Neural cell (in vitro differentiated cells): ENCODE measurements at regions not wholly inside any gene's neighbourhood (a gene's known extent, or its start where the extent isn't known, plus 50 kb on each side); places are given as distances from the start of the nearest gene placed in this dataset.

Experiments
- H2AFZ ChIP-seq: fragments of 200-600, 300-800 bp; sonication (generic), shearing (Covaris generic); 2 replicates; pipeline ENCODE4 v1.6.0; 2014; ENCODE audit warnings: low read depth, mild to moderate bottlenecking, antibody characterized with exemption, low read length, moderate library complexity
- H3F3A ChIP-seq: fragments of 200-600 bp; shearing (Covaris generic); 2 replicates; pipeline ENCODE4 v1.6.1; 2016; ENCODE audit warnings: mild to moderate bottlenecking, moderate library complexity, mixed read lengths, antibody characterized with exemption, low read length; ENCODE audit not compliant: insufficient read depth, poor library complexity, severe bottlenecking
- H3K27ac ChIP-seq: fragments of 200-600, 300-800 bp; sonication (generic), shearing (Covaris generic); 2 replicates; pipeline ENCODE4 v1.5.1; 2014; ENCODE audit warnings: mild to moderate bottlenecking, low read length, moderate library complexity
- H3K27me3 ChIP-seq: fragments of 300-800, 200-600 bp; sonication (generic), shearing (Covaris generic); 2 replicates; pipeline ENCODE4 v1.6.0; 2014; ENCODE audit warnings: mild to moderate bottlenecking, low read depth, low read length, moderate library complexity; ENCODE audit not compliant: insufficient read depth
- H3K36me3 ChIP-seq: fragments of 300-800, 200-600 bp; sonication (generic), shearing (Covaris generic); 2 replicates; pipeline ENCODE4 v1.5.1; 2014; ENCODE audit warnings: mild to moderate bottlenecking, antibody characterized with exemption, low read length, moderate library complexity; ENCODE audit not compliant: insufficient read depth
- H3K4me2 ChIP-seq: fragments of 300-800, 200-600 bp; sonication (generic), shearing (Covaris generic); 2 replicates; pipeline ENCODE4 v1.6.0; 2014; ENCODE audit warnings: mild to moderate bottlenecking, low read length
- H3K4me3 ChIP-seq: fragments of 300-800, 200-600 bp; sonication (generic), shearing (Covaris generic); 2 replicates; pipeline ENCODE4 v1.5.1; 2014; ENCODE audit warnings: mild to moderate bottlenecking, low read length, moderate library complexity
- H3K79me2 ChIP-seq: fragments of 200-600 bp; shearing (Covaris generic); replicated peaks from 2 replicates; pipeline ENCODE4 v1.6.0; 2014; ENCODE audit warnings: mild to moderate bottlenecking, low read length, moderate library complexity; ENCODE audit not compliant: insufficient read depth
- H3K9ac ChIP-seq: fragments of 300-800, 200-600 bp; sonication (generic), shearing (Covaris generic); 2 replicates; pipeline ENCODE4 v1.6.1; 2016; ENCODE audit warnings: mild to moderate bottlenecking, low read length, mixed read lengths
- H3K9me2 ChIP-seq: fragments of 200-600 bp; shearing (Covaris generic); 2 replicates; pipeline ENCODE4 v1.6.1; 2016; ENCODE audit warnings: mild to moderate bottlenecking, low read length, mixed read lengths; ENCODE audit not compliant: insufficient read depth
- H3K9me3 ChIP-seq: fragments of 200-600, 300-800 bp; sonication (generic), shearing (Covaris generic); 2 replicates; pipeline ENCODE4 v1.6.1; 2016; ENCODE audit warnings: mild to moderate bottlenecking, mixed run types, low read length, moderate library complexity, mixed read lengths
- H4K20me1 ChIP-seq: fragments of 200-600 bp; shearing (Covaris generic); 2 replicates; pipeline ENCODE4 v1.6.1; 2016; ENCODE audit warnings: mild to moderate bottlenecking, mixed run types; ENCODE audit not compliant: insufficient read depth
- EP300 ChIP-seq: fragments of 450-650 bp; conservative IDR thresholded peaks from 2 replicates; pipeline ENCODE4 v1.6.1; 2014; ENCODE audit warnings: antibody characterized with exemption, mild to moderate bottlenecking, moderate library complexity; ENCODE audit not compliant: poor library complexity, severe bottlenecking
- EZH2 ChIP-seq: fragments of 200-600, 300-800 bp; shearing (Covaris generic), sonication (generic); IDR thresholded peaks from 2 replicates; pipeline ENCODE4 v1.6.1; 2014; ENCODE audit warnings: antibody characterized with exemption, low read length, borderline replicate concordance, mild to moderate bottlenecking; ENCODE audit not compliant: insufficient read depth, poor library complexity, severe bottlenecking
- MXI1 ChIP-seq: fragments of 450-650 bp; conservative IDR thresholded peaks from 2 replicates; pipeline ENCODE4 v1.6.1; 2014; ENCODE audit warnings: antibody characterized with exemption, mild to moderate bottlenecking; ENCODE audit not compliant: poor library complexity, severe bottlenecking
- POLR2AphosphoS5 ChIP-seq: IDR thresholded peaks from 2 replicates; pipeline ENCODE4 v1.6.1; 2012
- RAD21 ChIP-seq: fragments of 450-650 bp; conservative IDR thresholded peaks from 2 replicates; pipeline ENCODE4 v1.6.1; 2014; ENCODE audit warnings: antibody characterized with exemption, mild to moderate bottlenecking, moderate library complexity
- SMC3 ChIP-seq: fragments of 450-650 bp; conservative IDR thresholded peaks from 2 replicates; pipeline ENCODE4 v1.6.1; 2014; ENCODE audit warnings: antibody characterized with exemption, mild to moderate bottlenecking, moderate library complexity; ENCODE audit not compliant: poor library complexity
- TAF1 ChIP-seq: IDR thresholded peaks from 2 replicates; pipeline ENCODE4 v1.6.1; 2012; ENCODE audit warnings: low read depth
- TF ChIP-seq, protein P1 (sequence below): IDR thresholded peaks from 2 replicates; pipeline ENCODE4 v1.6.1; 2012; ENCODE audit warnings: borderline replicate concordance
- TF ChIP-seq, protein P2 (sequence below): fragments of 450-650 bp; IDR thresholded peaks from 2 replicates; pipeline ENCODE4 v1.5.1; 2014; ENCODE audit warnings: antibody characterized with exemption, mild to moderate bottlenecking, moderate library complexity; ENCODE audit not compliant: poor library complexity, severe bottlenecking

DNA sequence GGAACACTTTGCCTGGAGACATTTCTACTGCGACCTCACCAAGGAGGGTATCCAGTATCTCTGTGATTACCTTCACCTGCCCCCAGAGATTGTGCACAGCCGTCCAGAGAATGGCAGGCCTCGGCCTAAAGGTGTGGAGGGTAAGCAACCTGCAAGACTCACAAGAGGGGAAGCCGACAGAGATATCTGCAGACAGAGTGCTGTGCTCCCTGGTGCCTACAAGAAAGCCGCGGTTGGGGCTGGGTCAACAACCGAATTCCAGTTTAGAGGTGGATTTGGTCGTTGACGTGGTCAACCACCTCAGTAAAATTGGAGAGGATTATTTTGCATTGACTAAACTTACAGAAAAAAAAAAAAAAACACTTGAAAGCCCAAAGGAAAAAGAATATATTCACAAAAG is 107.8 kb upstream of the ISL1 start:
- no peak overlapping the region for H2AFZ ChIP-seq
- no peaks in the 10 kb centered on the region for H3K79me2 ChIP-seq
- H3K27ac ChIP-seq, result no peak overlapping the region
- H4K20me1 ChIP-seq, result no peaks in the 10 kb centered on the region
- no peak overlapping the region for H3K4me3 ChIP-seq
- no peaks in the 10 kb centered on the region for H3K27me3 ChIP-seq
- TF ChIP-seq POLR2AphosphoS5, result no peak
- TF ChIP-seq TAF1, result no peak
- no peak for TF ChIP-seq EZH2
- TF ChIP-seq, protein P1, sequence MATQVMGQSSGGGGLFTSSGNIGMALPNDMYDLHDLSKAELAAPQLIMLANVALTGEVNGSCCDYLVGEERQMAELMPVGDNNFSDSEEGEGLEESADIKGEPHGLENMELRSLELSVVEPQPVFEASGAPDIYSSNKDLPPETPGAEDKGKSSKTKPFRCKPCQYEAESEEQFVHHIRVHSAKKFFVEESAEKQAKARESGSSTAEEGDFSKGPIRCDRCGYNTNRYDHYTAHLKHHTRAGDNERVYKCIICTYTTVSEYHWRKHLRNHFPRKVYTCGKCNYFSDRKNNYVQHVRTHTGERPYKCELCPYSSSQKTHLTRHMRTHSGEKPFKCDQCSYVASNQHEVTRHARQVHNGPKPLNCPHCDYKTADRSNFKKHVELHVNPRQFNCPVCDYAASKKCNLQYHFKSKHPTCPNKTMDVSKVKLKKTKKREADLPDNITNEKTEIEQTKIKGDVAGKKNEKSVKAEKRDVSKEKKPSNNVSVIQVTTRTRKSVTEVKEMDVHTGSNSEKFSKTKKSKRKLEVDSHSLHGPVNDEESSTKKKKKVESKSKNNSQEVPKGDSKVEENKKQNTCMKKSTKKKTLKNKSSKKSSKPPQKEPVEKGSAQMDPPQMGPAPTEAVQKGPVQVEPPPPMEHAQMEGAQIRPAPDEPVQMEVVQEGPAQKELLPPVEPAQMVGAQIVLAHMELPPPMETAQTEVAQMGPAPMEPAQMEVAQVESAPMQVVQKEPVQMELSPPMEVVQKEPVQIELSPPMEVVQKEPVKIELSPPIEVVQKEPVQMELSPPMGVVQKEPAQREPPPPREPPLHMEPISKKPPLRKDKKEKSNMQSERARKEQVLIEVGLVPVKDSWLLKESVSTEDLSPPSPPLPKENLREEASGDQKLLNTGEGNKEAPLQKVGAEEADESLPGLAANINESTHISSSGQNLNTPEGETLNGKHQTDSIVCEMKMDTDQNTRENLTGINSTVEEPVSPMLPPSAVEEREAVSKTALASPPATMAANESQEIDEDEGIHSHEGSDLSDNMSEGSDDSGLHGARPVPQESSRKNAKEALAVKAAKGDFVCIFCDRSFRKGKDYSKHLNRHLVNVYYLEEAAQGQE, result no peak
- no peak for TF ChIP-seq RAD21
- TF ChIP-seq SMC3, result no peak
- TF ChIP-seq MXI1, result no peak
- TF ChIP-seq, protein P2, sequence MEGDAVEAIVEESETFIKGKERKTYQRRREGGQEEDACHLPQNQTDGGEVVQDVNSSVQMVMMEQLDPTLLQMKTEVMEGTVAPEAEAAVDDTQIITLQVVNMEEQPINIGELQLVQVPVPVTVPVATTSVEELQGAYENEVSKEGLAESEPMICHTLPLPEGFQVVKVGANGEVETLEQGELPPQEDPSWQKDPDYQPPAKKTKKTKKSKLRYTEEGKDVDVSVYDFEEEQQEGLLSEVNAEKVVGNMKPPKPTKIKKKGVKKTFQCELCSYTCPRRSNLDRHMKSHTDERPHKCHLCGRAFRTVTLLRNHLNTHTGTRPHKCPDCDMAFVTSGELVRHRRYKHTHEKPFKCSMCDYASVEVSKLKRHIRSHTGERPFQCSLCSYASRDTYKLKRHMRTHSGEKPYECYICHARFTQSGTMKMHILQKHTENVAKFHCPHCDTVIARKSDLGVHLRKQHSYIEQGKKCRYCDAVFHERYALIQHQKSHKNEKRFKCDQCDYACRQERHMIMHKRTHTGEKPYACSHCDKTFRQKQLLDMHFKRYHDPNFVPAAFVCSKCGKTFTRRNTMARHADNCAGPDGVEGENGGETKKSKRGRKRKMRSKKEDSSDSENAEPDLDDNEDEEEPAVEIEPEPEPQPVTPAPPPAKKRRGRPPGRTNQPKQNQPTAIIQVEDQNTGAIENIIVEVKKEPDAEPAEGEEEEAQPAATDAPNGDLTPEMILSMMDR, result no peak
- TF ChIP-seq EP300, result no peak
- H3K36me3 ChIP-seq, result no peaks in the 10 kb centered on the region
- no peaks in the 10 kb centered on the region for H3K9me2 ChIP-seq
- no peaks in the 10 kb centered on the region for H3K9me3 ChIP-seq
- no peak overlapping the region for H3K4me2 ChIP-seq
- no peak overlapping the region for H3K9ac ChIP-seq
- no peaks in the 10 kb centered on the region for H3F3A ChIP-seq

DNA sequence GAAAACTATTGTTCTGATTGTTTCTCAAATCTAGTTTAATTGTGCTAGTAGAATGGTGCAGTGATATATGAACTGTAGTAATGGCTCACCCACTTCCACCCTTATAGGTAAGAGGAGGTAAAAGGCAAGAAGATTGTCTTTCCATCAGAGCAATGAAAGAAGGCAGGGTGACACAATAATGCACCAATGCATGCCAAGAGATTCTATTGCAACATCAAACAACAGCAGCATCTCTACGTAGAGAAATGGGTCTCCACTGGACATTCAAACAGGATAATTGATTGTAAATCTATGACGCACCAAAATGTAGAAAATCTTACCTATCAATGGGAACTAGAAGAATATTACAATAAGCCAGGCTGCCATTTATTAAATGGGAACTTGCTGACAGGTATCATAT is 107.0 kb upstream of the ISL1 start:
- no peaks in the 10 kb centered on the region for H3K79me2 ChIP-seq
- H3K9me2 ChIP-seq, result no peaks in the 10 kb centered on the region
- no peak overlapping the region for H3K4me2 ChIP-seq
- H3K4me3 ChIP-seq, result no peak overlapping the region
- no peak overlapping the region for H2AFZ ChIP-seq
- H3K9ac ChIP-seq, result no peak overlapping the region
- TF ChIP-seq EZH2, result no peak
- TF ChIP-seq TAF1, result no peak
- no peak for TF ChIP-seq RAD21
- TF ChIP-seq, protein P2, result no peak
- TF ChIP-seq MXI1, result no peak
- no peak for TF ChIP-seq SMC3
- TF ChIP-seq POLR2AphosphoS5, result no peak
- TF ChIP-seq, protein P1, result no peak
- H3F3A ChIP-seq, result no peaks in the 10 kb centered on the region
- no peaks in the 10 kb centered on the region for H3K9me3 ChIP-seq
- no peaks in the 10 kb centered on the region for H3K27me3 ChIP-seq
- H4K20me1 ChIP-seq, result no peaks in the 10 kb centered on the region
- no peaks in the 10 kb centered on the region for H3K36me3 ChIP-seq
- no peak overlapping the region for H3K27ac ChIP-seq
